DND-41 (cell line): ENCODE measurements at regions not wholly inside any gene's neighbourhood (a gene's known extent, or its start where the extent isn't known, plus 50 kb on each side); places are given as distances from the start of the nearest gene placed in this dataset.

Source experiments
- ATAC-seq: fragments of 200-7000 bp; cut with Tn5 transposase; 3 replicates; pipeline ENCODE4 v1.9.1; 2021; ENCODE audit warnings: low read depth; ENCODE audit not compliant: insufficient read depth
- DNase-seq: peaks from one replicate; pipeline ENCODE4 v3.0.0-alpha.2; 2020
- H2AFZ ChIP-seq: 2 replicates; pipeline ENCODE4 v1.6.0; 2012; ENCODE audit warnings: low read depth, low read length
- H3K27ac ChIP-seq: 2 replicates; pipeline ENCODE4 v1.5.1; 2012; ENCODE audit warnings: low read length, inconsistent platforms
- H3K27me3 ChIP-seq: fragments of 200-600 bp; sonication (generic); 2 replicates; pipeline ENCODE4 v1.6.0; 2012; ENCODE audit warnings: low read length, mild to moderate bottlenecking, inconsistent platforms; ENCODE audit not compliant: insufficient read depth, poor library complexity
- H3K36me3 ChIP-seq: 2 replicates; pipeline ENCODE4 v1.5.1; 2012; ENCODE audit warnings: low read length, inconsistent platforms; ENCODE audit not compliant: insufficient read depth
- H3K4me1 ChIP-seq: 2 replicates; pipeline ENCODE4 v1.5.1; 2012; ENCODE audit warnings: mild to moderate bottlenecking, low read length; ENCODE audit not compliant: insufficient read depth
- H3K4me2 ChIP-seq: 2 replicates; pipeline ENCODE4 v1.6.0; 2012; ENCODE audit warnings: mild to moderate bottlenecking, moderate library complexity, low read length, inconsistent platforms; ENCODE audit not compliant: insufficient read depth
- H3K4me3 ChIP-seq, 2 experiments: fragments of 200-600 bp in 1 of 2; shearing (Covaris generic) in 1 of 2; 2 replicates each; pipeline ENCODE4 v1.5.1; 2012 to 2016; ENCODE audit warnings: inconsistent platforms in 2 of 2, low read length in 2 of 2, mild to moderate bottlenecking in 2 of 2, low read depth in 1 of 2, moderate library complexity in 1 of 2
- H3K79me2 ChIP-seq: 2 replicates; pipeline ENCODE4 v1.6.0; 2012; ENCODE audit warnings: low read length, inconsistent platforms; ENCODE audit not compliant: insufficient read depth
- H3K9ac ChIP-seq: 2 replicates; pipeline ENCODE4 v1.6.0; 2012; ENCODE audit warnings: low read depth, mild to moderate bottlenecking, inconsistent platforms, low read length, moderate library complexity
- H3K9me3 ChIP-seq: 2 replicates; pipeline ENCODE4 v1.5.1; 2012; ENCODE audit warnings: low read length, moderate library complexity, mild to moderate bottlenecking, inconsistent platforms; ENCODE audit not compliant: insufficient read depth, severe bottlenecking
- H4K20me1 ChIP-seq: 2 replicates; pipeline ENCODE4 v1.6.0; 2012; ENCODE audit warnings: low read length; ENCODE audit not compliant: insufficient read depth
- EZH2 ChIP-seq: IDR thresholded peaks from 3 replicates; pipeline ENCODE4 v1.6.1; 2012; ENCODE audit warnings: borderline replicate concordance, low read depth, mild to moderate bottlenecking, moderate library complexity, low read length, inconsistent platforms; ENCODE audit not compliant: severe bottlenecking
- TF ChIP-seq, protein P1 (sequence below): IDR thresholded peaks from 2 replicates; pipeline ENCODE4 v1.5.1; 2012; ENCODE audit warnings: borderline replicate concordance, low read length, moderate library complexity, mild to moderate bottlenecking; ENCODE audit not compliant: poor library complexity, severe bottlenecking; ENCODE audit errors: extremely low read depth

DNA sequence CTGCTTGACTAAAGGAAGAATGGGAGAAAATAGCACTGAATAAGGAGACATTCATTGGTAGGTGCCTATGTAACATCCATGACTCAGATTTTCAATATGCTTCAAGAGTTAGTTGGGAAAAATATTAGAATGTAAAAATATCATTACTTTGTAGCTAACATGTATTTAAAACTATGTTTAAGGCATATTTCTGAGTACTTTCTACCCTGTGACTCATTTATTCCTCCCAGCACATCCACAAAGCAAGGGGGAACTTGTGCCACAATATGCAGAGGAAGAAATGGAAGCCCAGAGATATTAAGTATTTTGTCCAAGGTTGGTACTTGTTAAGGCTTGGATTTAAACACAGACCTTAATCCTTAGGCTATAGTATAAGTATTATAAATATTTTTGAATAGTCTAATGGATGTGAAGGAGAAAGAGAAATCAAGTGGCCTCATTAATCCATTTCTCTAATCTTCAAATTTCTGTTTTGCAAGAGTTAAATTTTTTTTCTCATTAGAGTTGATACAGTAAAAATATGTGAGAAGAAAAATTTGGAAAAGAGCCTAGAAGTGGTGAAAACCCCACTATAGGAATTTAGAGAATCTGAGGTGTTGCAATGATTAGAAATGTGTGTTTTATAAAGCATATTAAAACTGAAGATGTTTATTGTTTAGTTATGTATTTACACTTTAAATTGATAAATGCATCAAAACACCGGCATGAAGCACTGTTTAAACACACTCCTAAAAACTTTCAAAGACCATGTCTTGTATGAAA, 149.3 kb upstream of the GYPA start:
- ATAC-seq, result no peak
- no peak for TF ChIP-seq EZH2
- TF ChIP-seq, protein P1, sequence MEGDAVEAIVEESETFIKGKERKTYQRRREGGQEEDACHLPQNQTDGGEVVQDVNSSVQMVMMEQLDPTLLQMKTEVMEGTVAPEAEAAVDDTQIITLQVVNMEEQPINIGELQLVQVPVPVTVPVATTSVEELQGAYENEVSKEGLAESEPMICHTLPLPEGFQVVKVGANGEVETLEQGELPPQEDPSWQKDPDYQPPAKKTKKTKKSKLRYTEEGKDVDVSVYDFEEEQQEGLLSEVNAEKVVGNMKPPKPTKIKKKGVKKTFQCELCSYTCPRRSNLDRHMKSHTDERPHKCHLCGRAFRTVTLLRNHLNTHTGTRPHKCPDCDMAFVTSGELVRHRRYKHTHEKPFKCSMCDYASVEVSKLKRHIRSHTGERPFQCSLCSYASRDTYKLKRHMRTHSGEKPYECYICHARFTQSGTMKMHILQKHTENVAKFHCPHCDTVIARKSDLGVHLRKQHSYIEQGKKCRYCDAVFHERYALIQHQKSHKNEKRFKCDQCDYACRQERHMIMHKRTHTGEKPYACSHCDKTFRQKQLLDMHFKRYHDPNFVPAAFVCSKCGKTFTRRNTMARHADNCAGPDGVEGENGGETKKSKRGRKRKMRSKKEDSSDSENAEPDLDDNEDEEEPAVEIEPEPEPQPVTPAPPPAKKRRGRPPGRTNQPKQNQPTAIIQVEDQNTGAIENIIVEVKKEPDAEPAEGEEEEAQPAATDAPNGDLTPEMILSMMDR, result no peak
- Histone ChIP-seq H3K79me2 (no peaks in the 10 kb centered on the region), H3K9me3 (no peaks in the 10 kb centered on the region), H3K9ac (no peak overlapping the region), H3K36me3 (no peaks in the 10 kb centered on the region), H3K4me1 (no peaks in the 10 kb centered on the region; the same call in 1 of the 2 replicates), H3K4me3 (no peak overlapping the region), H4K20me1 (no peaks in the 10 kb centered on the region), H3K27ac (no peak overlapping the region), H3K27me3 (no peaks in the 10 kb centered on the region), H3K4me2 (no peak overlapping the region), H2AFZ (no peak overlapping the region)
- DNase-seq, result no peak

GRCh38 chr4:144291164-144291563, 150.6 kb upstream of the GYPA start:
- DNase-seq (no peak), ATAC-seq (no peak)
- Histone ChIP-seq H3K36me3 (no peaks in the 10 kb centered on the region), H3K9me3 (no peaks in the 10 kb centered on the region), H3K4me2 (no peak overlapping the region), H3K4me1 (no peaks in the 10 kb centered on the region; the same call in 1 of the 2 replicates), H3K9ac (no peak overlapping the region), H3K27me3 (no peaks in the 10 kb centered on the region), H3K4me3 (no peak overlapping the region), H4K20me1 (no peaks in the 10 kb centered on the region), H3K79me2 (no peaks in the 10 kb centered on the region), H3K27ac (no peak overlapping the region), H2AFZ (no peak overlapping the region)
- TF ChIP-seq, protein P1, result no peak
- no peak for TF ChIP-seq EZH2

DNA sequence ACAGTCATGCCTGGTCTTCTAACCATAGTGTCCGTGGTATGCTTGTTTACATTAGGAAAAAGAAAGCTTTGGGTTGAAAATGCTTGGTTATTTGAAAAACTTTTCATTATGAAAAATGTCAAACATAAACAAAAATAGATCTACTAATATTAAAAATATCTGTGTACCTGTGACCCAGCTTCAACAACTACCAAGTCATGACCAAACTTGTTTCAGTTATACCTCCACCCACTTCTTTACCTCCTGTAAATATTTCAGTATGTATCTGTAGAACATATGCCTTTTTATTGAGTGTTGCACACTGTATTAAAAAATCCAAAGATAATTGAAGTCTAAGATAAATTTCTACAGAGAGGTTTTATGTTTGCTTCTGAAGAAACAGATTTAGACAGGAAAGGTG, 153.7 kb upstream of the GYPA start:
- Histone ChIP-seq H2AFZ (no peak overlapping the region), H3K79me2 (no peaks in the 10 kb centered on the region), H3K4me2 (no peak overlapping the region), H3K4me3 (no peak overlapping the region), H3K36me3 (no peaks in the 10 kb centered on the region), H3K9me3 (no peaks in the 10 kb centered on the region), H4K20me1 (no peaks in the 10 kb centered on the region), H3K4me1 (no peaks in the 10 kb centered on the region), H3K27ac (no peak overlapping the region), H3K27me3 (no peaks in the 10 kb centered on the region), H3K9ac (no peak overlapping the region)
- TF ChIP-seq, protein P1, result no peak
- TF ChIP-seq EZH2, result no peak
- no peak for DNase-seq
- no peak for ATAC-seq
